SK-N-MC (cell line): ENCODE measurements at regions not wholly inside any gene's neighbourhood (a gene's known extent, or its start where the extent isn't known, plus 50 kb on each side); places are given as distances from the start of the nearest gene placed in this dataset.

Source experiments
- DNase-seq: peaks from one replicate; pipeline ENCODE4 v3.0.0-alpha.2; 2011; ENCODE audit warnings: low read depth, low spot score
- H3K27ac ChIP-seq: fragments of 200-600 bp; sonication (generic); 2 replicates; pipeline ENCODE4 v1.5.1; 2016; ENCODE audit warnings: mixed run types
- H3K36me3 ChIP-seq: fragments of 200-600 bp; sonication (generic); 2 replicates; pipeline ENCODE4 v1.6.1; 2017; ENCODE audit warnings: antibody characterized with exemption, low read length, mixed read lengths; ENCODE audit not compliant: insufficient read depth
- H3K4me3 ChIP-seq: fragments of 200-600 bp; sonication (generic); 2 replicates; pipeline ENCODE4 v1.5.1; 2016
- H3K9ac ChIP-seq: fragments of 200-600 bp; sonication (generic); 2 replicates; pipeline ENCODE4 v1.8.0; 2017; ENCODE audit warnings: mixed run types, mixed read lengths; ENCODE audit not compliant: insufficient read length
- H3K9me3 ChIP-seq: fragments of 200-600 bp; sonication (generic); 2 replicates; pipeline ENCODE4 v1.6.1; 2017; ENCODE audit warnings: low read depth, mild to moderate bottlenecking, antibody characterized with exemption, low read length, moderate library complexity, mixed read lengths
- EZH2 ChIP-seq: fragments of 200-600 bp; sonication (generic); IDR thresholded peaks from one replicate; pipeline ENCODE4 v1.6.1; 2017; ENCODE audit warnings: antibody characterized with exemption
- FOXP2 ChIP-seq: optimal IDR thresholded peaks from 2 replicates; pipeline ENCODE3; 2011; ENCODE audit warnings: mild to moderate bottlenecking, moderate library complexity; ENCODE audit not compliant: insufficient read depth; ENCODE audit errors: extremely low read length, control extremely low read depth
- POLR2AphosphoS5 ChIP-seq: IDR thresholded peaks from 2 replicates; pipeline ENCODE4 v1.6.1; 2012; ENCODE audit warnings: mild to moderate bottlenecking, low read depth, low read length, borderline replicate concordance

DNA sequence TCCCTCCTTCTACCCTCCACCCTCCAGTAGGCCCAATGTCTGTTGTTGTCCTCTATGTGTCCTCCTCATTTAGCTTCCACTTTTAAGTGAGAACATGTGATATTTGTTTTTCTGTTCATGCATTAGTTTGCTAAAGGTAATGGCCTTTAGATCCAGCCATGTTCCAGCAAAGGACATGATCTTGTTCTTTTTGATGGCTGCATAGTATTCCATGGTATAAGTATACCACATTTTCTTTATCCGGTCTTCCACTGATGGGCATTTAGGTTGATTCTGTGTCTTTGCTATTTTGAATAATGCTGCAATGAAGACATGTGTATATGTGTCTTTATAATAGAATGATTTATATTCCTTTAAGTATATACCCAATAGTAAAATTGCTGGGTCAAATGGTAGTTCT lies 232.5 kb upstream of the PRR16 start:
- TF ChIP-seq FOXP2: no peak
- TF ChIP-seq POLR2AphosphoS5: no peak
- TF ChIP-seq EZH2: no peak
- DNase-seq: no peak

DNA sequence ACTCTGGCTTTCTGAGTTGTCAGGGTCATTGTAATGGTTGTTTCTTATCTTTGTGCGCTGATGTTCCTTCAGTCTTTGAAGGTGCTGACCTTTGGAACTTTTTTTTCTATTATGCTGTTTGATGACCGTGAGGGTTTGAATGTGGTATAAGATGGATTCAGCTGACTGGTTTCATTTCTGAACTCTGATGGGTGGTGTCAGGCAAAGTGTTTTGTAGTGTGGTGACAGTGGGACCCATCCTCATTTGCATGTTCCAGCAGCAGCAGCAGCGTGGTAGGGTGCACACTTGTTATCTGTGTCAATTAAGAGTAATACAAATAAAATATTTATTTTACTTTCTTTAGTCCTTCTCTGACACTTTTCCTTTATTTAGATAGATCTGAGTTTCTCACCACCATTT lies 227.7 kb upstream of the PRR16 start:
- Histone ChIP-seq H3K4me3 (no peak overlapping the region), H3K9me3 (no peaks in the 10 kb centered on the region), H3K9ac (no peak overlapping the region), H3K27ac (no peak overlapping the region), H3K36me3 (no peaks in the 10 kb centered on the region)
- DNase-seq: no peak
- TF ChIP-seq POLR2AphosphoS5 (no peak), FOXP2 (no peak), EZH2 (no peak)

More for the DNA sequence above, 232.5 kb upstream of the PRR16 start:
- H3K36me3 ChIP-seq: no peaks in the 10 kb centered on the region
- no peak overlapping the region for H3K4me3 ChIP-seq
- H3K27ac ChIP-seq: no peak overlapping the region
- no peak overlapping the region for H3K9ac ChIP-seq
- H3K9me3 ChIP-seq: no peaks in the 10 kb centered on the region

DNA sequence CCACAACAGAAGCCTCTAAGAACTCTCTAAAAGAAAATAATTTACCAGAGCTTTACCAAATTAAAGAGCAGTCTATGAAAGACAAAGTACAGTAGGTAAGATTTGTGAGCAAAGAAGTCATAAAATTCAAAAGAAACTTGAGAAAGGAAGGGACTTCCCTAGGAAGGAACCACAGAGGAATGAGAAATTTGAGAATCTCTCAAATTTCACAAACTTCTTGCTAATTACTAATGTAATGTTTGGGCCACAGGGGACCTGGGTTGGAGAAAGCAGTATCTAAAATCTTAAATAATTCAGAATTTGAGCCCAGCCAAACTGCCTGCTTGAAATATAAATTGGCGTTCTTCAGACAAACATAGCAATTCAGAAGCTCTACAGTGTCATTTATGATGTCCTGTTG lies 225.0 kb upstream of the PRR16 start:
- Histone ChIP-seq H3K36me3 (no peaks in the 10 kb centered on the region), H3K9ac (no peak overlapping the region), H3K4me3 (no peak overlapping the region), H3K27ac (0 out of 2 replicates have a peak overlapping the region, but pooled peaks have one; percentile 32), H3K9me3 (no peaks in the 10 kb centered on the region)
- no peak for DNase-seq
- TF ChIP-seq FOXP2 (no peak), POLR2AphosphoS5 (no peak), EZH2 (no peak)

DNA sequence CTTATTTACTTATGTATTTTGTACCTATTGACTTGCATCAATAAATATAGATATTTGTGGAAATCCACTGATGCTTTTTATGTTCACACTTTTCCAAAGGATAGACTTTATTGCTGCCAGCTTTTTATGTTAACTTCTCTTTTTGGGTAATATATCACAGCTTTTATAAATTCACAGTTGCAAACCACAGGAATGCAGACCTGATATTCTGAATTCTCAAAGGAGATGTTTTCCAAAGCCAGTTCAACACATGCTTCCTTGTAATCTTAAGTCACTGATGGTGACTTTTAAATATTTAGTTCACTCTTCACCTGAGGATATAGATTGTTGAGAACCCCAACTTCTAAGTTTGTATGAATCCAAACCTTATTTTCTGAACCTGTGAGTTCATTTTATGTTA lies 223.4 kb upstream of the PRR16 start:
- H3K36me3 ChIP-seq: no peaks in the 10 kb centered on the region
- no peak overlapping the region for H3K4me3 ChIP-seq
- no peak for DNase-seq
- H3K9ac ChIP-seq: no peak overlapping the region
- no peak overlapping the region; the same call in 1 of the 2 replicates for H3K27ac ChIP-seq
- no peaks in the 10 kb centered on the region for H3K9me3 ChIP-seq
- TF ChIP-seq POLR2AphosphoS5 (no peak), EZH2 (no peak), FOXP2 (no peak)

DNA sequence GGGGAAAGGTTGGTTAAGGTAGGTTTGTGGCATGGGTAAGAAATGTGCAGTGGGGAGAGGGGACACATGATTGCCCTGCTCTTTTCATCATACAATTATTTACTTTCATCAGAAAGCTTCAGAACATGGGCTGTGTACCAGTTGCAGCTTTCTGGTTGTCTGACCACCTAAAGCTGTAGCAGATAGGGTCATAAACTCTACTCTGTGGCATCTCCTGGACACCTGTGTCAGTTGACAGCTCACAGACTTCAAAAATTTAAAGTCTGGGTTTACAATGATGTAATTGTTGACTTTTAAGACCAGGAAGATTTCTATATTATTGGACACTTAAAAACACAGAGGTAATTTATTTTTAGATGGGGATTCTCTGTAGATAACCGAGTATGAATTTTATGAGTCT lies 222.7 kb upstream of the PRR16 start:
- TF ChIP-seq EZH2 (no peak), FOXP2 (no peak), POLR2AphosphoS5 (no peak)
- H3K4me3 ChIP-seq: no peak overlapping the region
- no peak overlapping the region for H3K9ac ChIP-seq
- DNase-seq: no peak
- H3K36me3 ChIP-seq: no peaks in the 10 kb centered on the region
- H3K27ac ChIP-seq: no peak overlapping the region
- H3K9me3 ChIP-seq: no peaks in the 10 kb centered on the region

DNA sequence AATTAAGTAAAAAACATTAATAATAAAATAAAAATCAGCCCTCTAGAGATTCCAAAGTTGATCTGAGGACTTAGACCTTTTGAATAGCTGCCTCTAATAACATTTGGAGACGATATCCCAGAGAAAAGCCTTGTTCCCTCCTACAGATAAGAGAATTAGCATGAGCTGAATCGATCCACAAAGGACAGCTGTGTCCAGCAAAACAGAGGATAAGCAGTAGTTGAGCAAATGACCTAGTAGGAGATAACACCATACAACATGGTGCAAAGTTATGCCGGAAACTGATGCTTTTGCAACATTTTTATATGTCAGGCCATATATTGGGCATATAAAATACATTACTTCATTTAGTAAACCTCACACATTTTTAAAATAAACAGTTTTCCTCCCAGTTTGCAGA lies 212.2 kb upstream of the PRR16 start:
- Histone ChIP-seq H3K9me3 (no peaks in the 10 kb centered on the region), H3K9ac (no peak overlapping the region), H3K36me3 (no peaks in the 10 kb centered on the region), H3K4me3 (no peak overlapping the region), H3K27ac (no peak overlapping the region)
- DNase-seq: no peak
- TF ChIP-seq EZH2: no peak
- TF ChIP-seq FOXP2: no peak
- no peak for TF ChIP-seq POLR2AphosphoS5

DNA sequence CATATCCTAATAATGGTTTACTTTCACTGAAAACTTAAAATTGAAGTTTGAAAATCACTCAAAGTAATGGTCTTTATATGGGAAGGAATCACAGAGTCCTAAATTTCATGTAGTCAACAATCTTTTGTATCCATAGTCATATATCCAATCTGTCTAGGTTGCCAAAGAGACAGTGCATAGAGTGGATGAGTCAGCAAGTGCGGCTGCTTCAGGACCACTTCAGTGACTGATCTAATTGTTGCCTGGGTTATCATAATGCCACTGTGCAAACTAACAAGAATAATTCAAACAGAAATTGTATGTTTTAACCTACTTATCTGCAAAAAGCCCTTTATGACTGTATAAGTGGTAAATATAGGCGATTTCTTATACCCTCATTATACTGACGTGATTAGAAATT lies 211.3 kb upstream of the PRR16 start:
- no peak overlapping the region for H3K9ac ChIP-seq
- H3K27ac ChIP-seq: no peak overlapping the region
- no peak for DNase-seq
- H3K4me3 ChIP-seq: no peak overlapping the region
- H3K36me3 ChIP-seq: no peaks in the 10 kb centered on the region
- H3K9me3 ChIP-seq: no peaks in the 10 kb centered on the region
- TF ChIP-seq POLR2AphosphoS5 (no peak), FOXP2 (no peak), EZH2 (no peak)

DNA sequence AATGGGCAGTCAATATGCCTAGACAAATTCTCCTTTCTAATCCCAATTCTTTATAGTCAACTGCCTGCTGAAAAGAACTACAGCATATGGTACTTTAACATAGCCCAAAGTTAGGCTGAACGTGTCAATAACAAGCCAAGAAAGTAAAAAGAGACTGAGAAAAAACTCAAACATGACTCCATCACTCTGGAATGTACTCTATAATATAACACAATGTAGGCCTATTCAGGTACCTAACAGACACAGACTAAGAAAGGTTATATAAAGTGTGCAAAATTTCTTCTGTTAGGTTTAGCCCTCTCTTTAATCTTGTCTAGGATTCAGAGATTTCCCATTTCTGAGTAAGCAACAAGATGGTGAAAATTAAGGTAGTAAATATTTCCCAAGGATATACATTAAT lies 209.7 kb upstream of the PRR16 start:
- DNase-seq: no peak
- no peak overlapping the region for H3K9ac ChIP-seq
- no peak overlapping the region for H3K27ac ChIP-seq
- H3K4me3 ChIP-seq: no peak overlapping the region
- no peak for TF ChIP-seq POLR2AphosphoS5
- TF ChIP-seq FOXP2: no peak
- TF ChIP-seq EZH2: no peak
- H3K9me3 ChIP-seq: no peaks in the 10 kb centered on the region
- no peaks in the 10 kb centered on the region for H3K36me3 ChIP-seq

DNA sequence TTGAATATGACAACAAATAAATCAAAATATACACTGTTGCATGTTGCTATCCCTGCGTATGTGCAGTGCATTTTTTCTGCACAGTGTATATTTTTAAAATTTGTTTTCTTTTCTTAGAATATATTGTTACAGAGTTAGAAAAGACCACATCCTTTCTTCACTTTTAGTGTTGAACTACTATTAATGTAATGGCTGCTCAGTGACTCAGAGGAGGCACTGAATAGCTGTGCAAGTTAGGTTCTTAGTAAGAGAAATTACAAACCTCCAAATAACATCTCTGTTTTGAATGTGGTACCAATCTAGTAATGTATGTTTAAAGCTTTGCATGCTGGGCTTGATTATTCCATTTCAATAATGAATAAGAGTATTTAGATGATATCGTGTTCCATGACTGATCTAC lies 208.9 kb upstream of the PRR16 start:
- Histone ChIP-seq H3K4me3 (no peak overlapping the region), H3K9me3 (no peaks in the 10 kb centered on the region)
- TF ChIP-seq EZH2 (no peak), POLR2AphosphoS5 (no peak)

DNA sequence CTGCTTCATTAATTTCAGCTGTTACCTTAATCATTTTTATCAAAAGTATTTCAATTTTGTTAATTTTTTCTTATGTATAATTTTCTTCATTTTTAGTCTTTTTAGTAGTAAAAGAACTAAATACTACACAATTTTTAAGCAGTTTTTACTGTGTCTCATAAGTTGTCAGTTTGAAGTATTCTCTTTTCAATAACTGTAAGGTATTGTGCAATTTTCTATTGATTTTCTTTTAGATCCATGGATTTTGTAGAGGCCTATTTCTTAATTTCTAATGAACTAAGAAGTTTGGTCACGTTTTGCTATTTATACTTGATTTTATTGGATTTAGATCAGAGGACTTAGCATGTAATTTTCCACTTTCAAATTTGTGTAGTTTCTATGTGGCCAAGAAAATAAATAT lies 207.7 kb upstream of the PRR16 start:
- no peak for DNase-seq
- no peaks in the 10 kb centered on the region for H3K9me3 ChIP-seq
- no peak overlapping the region for H3K27ac ChIP-seq
- no peak overlapping the region for H3K4me3 ChIP-seq
- H3K9ac ChIP-seq: no peak overlapping the region
- no peaks in the 10 kb centered on the region for H3K36me3 ChIP-seq
- TF ChIP-seq EZH2: no peak
- TF ChIP-seq POLR2AphosphoS5: no peak
- no peak for TF ChIP-seq FOXP2

More for the DNA sequence above, 208.9 kb upstream of the PRR16 start:
- Histone ChIP-seq H3K9ac (no peak overlapping the region), H3K27ac (no peak overlapping the region), H3K36me3 (no peaks in the 10 kb centered on the region)
- DNase-seq: no peak
